Ishikawa (cell line): ENCODE measurements at regions not wholly inside any gene's neighbourhood (a gene's known extent, or its start where the extent isn't known, plus 50 kb on each side); places are given as distances from the start of the nearest gene placed in this dataset.

Experiments used
- CEBPB ChIP-seq: IDR thresholded peaks from 2 replicates; pipeline ENCODE4 v1.6.1; 2012
- CREB1 ChIP-seq: IDR thresholded peaks from 2 replicates; pipeline ENCODE4 v1.6.1; 2012; ENCODE audit warnings: low read depth
- EGR1 ChIP-seq: IDR thresholded peaks from 2 replicates; pipeline ENCODE4 v1.6.1; 2012
- EP300 ChIP-seq: IDR thresholded peaks from 2 replicates; pipeline ENCODE4 v1.6.1; 2012; ENCODE audit warnings: borderline replicate concordance
- FOXM1 ChIP-seq: IDR thresholded peaks from 2 replicates; pipeline ENCODE4 v1.6.1; 2012; ENCODE audit warnings: low read depth, borderline replicate concordance
- NFIC ChIP-seq: IDR thresholded peaks from 2 replicates; pipeline ENCODE4 v1.6.1; 2012
- RAD21 ChIP-seq: IDR thresholded peaks from 2 replicates; pipeline ENCODE4 v1.6.1; 2012; ENCODE audit warnings: low read depth
- TAF1 ChIP-seq: IDR thresholded peaks from 2 replicates; pipeline ENCODE4 v1.6.1; 2012; ENCODE audit warnings: low read depth, mild to moderate bottlenecking
- TCF12 ChIP-seq: IDR thresholded peaks from 2 replicates; pipeline ENCODE4 v1.6.1; 2012; ENCODE audit warnings: low read depth
- TEAD4 ChIP-seq: IDR thresholded peaks from 2 replicates; pipeline ENCODE4 v1.6.1; 2012
- YY1 ChIP-seq: IDR thresholded peaks from 2 replicates; pipeline ENCODE4 v1.6.1; 2012; ENCODE audit warnings: low read depth
- ZBTB7A ChIP-seq: IDR thresholded peaks from 2 replicates; pipeline ENCODE4 v1.6.1; 2012; ENCODE audit warnings: low read depth
- TF ChIP-seq, protein P1 (sequence below): IDR thresholded peaks from 2 replicates; pipeline ENCODE4 v1.6.1; 2012
- TF ChIP-seq, protein P2 (sequence below): IDR thresholded peaks from 2 replicates; pipeline ENCODE4 v1.6.1; 2012; ENCODE audit warnings: low read depth, mild to moderate bottlenecking
- TF ChIP-seq, protein P3 (sequence below): IDR thresholded peaks from 2 replicates; pipeline ENCODE4 v1.6.1; 2012

DNA sequence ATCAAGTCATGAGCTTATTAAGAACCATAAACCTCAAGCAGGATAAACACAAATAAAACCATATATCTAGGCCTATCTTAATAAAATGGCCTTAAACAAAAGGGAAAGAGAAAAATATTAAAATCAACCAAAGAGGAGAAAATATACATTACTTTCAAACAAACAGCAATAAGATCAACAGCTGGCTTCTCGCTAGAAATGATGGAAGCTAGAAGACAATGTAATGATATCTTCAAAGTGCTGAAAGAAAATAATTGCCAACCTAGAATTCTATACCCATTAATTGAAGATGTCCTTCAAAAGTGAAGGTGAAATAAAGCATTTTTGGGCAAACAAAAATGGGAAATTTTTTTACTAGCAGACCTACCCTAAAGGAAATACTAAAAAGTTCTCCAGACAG lies 142.9 kb upstream of the PODXL start:
- TF ChIP-seq RAD21 (no peak), FOXM1 (no peak), CEBPB (no peak)

DNA sequence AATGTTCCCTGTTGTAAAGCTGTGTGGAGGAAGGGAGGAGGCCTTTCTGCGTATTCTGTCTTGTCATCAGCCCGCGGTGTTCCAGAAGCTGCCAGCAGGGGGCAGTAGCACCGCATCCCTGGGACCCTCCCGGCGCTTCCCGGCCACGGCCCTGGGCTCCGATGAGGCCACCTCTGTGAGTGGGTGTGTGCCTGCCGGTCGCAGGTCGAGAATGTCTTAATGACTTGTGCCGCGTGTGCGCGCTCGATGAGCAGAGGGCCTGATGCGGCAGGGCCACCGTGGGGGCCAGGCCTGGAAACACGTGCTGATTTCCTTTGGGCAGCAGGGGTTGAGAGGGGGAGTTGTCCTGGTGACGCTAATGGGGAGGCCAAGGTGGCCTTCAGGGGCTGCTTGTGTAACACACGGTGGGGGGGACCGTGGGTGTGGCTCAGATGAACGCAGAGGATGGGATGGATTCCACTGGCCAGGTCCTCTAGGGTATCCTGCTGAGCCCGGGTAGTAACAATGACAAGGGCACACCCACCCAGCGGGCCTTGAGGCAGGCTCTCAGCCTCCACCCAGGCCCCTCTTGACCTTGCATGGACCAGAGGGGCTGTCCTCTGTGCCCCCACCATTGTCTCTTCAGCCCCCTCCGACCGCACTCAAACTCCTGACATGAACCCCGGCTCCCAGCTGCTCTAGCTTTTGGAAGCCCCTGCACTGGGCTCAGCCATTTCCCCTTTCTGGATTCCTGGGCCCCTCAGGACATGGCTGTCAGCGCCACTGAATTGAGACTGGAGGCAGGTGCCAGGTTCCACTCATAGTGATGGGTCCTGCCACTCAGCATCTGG lies 135.9 kb upstream of the PODXL start:
- TF ChIP-seq, protein P1, sequence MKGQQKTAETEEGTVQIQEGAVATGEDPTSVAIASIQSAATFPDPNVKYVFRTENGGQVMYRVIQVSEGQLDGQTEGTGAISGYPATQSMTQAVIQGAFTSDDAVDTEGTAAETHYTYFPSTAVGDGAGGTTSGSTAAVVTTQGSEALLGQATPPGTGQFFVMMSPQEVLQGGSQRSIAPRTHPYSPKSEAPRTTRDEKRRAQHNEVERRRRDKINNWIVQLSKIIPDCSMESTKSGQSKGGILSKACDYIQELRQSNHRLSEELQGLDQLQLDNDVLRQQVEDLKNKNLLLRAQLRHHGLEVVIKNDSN: no peak
- TF ChIP-seq RAD21 (peak; percentile 79), EGR1 (no peak)

DNA sequence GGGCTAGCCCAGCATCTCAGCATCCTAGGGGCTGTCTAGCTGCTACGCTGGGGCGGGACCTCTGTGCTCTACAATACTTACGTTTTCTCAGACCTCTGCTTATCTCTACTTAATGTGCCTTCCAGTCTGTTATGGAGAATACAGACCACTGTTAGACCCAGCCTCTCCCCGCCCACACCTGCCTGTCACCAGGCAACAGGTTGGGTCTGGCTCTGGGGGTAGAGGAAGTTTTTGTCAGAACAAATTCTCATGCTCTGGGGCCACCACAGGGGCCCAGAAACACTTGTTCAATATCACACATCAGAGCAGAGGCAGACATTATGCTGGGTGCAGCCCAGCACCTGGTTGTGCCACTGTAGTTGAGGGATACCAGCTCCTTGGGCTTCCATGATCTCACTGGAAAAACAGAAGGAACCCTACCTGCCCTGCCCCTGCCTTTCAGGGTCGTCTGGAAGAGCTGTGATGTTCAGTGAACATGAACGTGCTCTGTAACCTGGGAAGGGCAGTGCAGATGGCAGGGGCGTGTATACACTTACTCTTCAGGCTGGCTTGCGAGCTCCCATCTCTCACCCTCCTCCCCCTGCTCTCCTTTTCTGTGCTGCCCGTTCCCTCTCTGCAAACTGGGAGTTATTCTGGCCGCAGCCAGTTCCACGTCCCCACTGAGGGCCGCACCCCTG lies 135.2 kb upstream of the PODXL start:
- TF ChIP-seq EGR1 (no peak), CEBPB (no peak), TEAD4 (no peak)
- TF ChIP-seq, protein P2, sequence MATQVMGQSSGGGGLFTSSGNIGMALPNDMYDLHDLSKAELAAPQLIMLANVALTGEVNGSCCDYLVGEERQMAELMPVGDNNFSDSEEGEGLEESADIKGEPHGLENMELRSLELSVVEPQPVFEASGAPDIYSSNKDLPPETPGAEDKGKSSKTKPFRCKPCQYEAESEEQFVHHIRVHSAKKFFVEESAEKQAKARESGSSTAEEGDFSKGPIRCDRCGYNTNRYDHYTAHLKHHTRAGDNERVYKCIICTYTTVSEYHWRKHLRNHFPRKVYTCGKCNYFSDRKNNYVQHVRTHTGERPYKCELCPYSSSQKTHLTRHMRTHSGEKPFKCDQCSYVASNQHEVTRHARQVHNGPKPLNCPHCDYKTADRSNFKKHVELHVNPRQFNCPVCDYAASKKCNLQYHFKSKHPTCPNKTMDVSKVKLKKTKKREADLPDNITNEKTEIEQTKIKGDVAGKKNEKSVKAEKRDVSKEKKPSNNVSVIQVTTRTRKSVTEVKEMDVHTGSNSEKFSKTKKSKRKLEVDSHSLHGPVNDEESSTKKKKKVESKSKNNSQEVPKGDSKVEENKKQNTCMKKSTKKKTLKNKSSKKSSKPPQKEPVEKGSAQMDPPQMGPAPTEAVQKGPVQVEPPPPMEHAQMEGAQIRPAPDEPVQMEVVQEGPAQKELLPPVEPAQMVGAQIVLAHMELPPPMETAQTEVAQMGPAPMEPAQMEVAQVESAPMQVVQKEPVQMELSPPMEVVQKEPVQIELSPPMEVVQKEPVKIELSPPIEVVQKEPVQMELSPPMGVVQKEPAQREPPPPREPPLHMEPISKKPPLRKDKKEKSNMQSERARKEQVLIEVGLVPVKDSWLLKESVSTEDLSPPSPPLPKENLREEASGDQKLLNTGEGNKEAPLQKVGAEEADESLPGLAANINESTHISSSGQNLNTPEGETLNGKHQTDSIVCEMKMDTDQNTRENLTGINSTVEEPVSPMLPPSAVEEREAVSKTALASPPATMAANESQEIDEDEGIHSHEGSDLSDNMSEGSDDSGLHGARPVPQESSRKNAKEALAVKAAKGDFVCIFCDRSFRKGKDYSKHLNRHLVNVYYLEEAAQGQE: no peak

DNA sequence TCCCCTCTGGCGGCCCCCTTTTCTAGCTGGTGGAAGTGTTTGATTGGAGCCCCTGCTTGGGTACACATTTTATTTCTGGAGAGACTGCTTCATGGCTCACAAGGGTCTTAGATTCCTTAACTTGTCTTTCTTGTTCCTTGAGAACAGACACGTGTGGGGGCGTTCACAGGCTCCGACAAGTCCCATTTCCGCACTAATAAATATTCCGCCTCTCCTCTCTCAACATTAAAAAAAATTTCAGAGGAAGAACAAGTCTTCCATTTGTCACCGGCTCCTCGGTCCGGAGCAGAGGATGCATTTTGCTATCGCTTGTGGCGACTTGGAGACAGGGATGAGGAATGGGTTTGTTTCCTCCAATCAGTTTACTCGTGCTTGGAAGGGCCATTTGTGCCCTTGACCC lies 134.0 kb upstream of the PODXL start:
- TF ChIP-seq ZBTB7A (no peak), RAD21 (no peak), CREB1 (no peak), EP300 (no peak), EGR1 (no peak), FOXM1 (no peak), TEAD4 (no peak), TAF1 (no peak), TCF12 (no peak)
- TF ChIP-seq, protein P2: no peak
- TF ChIP-seq, protein P1: no peak

DNA sequence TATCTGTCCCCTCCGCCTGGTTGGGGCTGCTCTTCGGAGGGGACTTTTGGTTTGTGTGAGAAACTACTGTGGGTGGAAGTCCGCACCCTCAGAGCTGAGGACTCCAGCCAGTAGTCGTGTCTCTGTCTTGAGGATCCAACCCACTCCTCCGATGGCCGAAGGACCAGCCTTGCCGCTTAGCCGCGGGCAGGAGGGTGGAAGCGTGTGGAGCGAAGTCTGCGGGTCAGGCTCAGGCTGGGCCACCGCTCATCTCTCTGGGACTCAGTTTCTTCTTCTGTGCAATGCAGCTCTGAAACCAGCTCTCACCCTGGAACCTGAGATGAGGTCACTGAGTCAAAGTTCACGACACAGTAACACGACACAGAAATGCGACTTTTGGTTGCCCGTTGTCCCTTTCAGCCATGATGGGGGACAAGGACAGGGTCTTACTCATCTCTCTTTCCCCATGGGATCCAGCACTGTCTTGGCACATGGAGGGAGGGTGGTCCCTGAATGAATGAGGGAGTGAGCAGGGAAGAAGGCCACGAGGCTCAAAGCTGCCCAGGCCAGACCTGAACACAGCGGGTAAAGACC lies 133.3 kb upstream of the PODXL start:
- no peak for TF ChIP-seq RAD21
- no peak for TF ChIP-seq FOXM1
- TF ChIP-seq EGR1: no peak
- no peak for TF ChIP-seq TCF12
- no peak for TF ChIP-seq CREB1
- TF ChIP-seq EP300: no peak
- TF ChIP-seq, protein P2: no peak
- no peak for TF ChIP-seq TAF1
- TF ChIP-seq, protein P3, sequence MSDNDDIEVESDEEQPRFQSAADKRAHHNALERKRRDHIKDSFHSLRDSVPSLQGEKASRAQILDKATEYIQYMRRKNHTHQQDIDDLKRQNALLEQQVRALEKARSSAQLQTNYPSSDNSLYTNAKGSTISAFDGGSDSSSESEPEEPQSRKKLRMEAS: no peak
- TF ChIP-seq ZBTB7A: no peak
- no peak for TF ChIP-seq CEBPB
- TF ChIP-seq, protein P1: no peak
- no peak for TF ChIP-seq TEAD4
- no peak for TF ChIP-seq YY1
- TF ChIP-seq NFIC: no peak
